Sigmoid colon (tissue), 6 donors: ENCODE measurements at regions not wholly inside any gene's neighbourhood (a gene's known extent, or its start where the extent isn't known, plus 50 kb on each side); places are given as distances from the start of the nearest gene placed in this dataset.

Experiments
- DNase-seq: peaks from one replicate; pipeline ENCODE4 v3.0.0-alpha.2; 2019
- H3K27ac ChIP-seq, 4 donors: fragments of 200-600 bp; sonication (generic); one replicate each; pipeline ENCODE4 v1.5.1; 2016 to 2019; ENCODE audit warnings: mild to moderate bottlenecking in 1 of 4
- H3K27me3 ChIP-seq, 3 donors: fragments of 200-600 bp; sonication (generic); one replicate each; pipeline ENCODE4 v1.5.1; 2019; ENCODE audit warnings: mild to moderate bottlenecking in 1 of 3
- H3K36me3 ChIP-seq, 4 donors: fragments of 200-600 bp; sonication (generic); one replicate each; pipeline ENCODE4 v1.5.1; 2016 to 2019
- H3K4me1 ChIP-seq, 4 donors: fragments of 200-600 bp; sonication (generic); one replicate each; pipeline ENCODE4 v1.5.1; 2017 to 2019
- H3K4me3 ChIP-seq, 4 donors: fragments of 200-600 bp; sonication (generic); one replicate each; pipeline ENCODE4 v1.5.1; 2017 to 2019; ENCODE audit warnings: mild to moderate bottlenecking in 2 of 4, moderate library complexity in 1 of 4
- H3K9me3 ChIP-seq, 4 donors: fragments of 200-600 bp in 3 of 4; sonication (generic) in 3 of 4; one replicate each; pipeline versions ENCODE4 v1.5.1 to v1.6.1; 2013 to 2019
- EP300 ChIP-seq, 4 donors: sonication (generic); formaldehyde crosslinking; IDR thresholded peaks; one replicate each; pipeline ENCODE4 v1.6.1; 2017; ENCODE audit warnings: antibody characterized with exemption in 4 of 4
- POLR2A ChIP-seq, 2 donors: fragments of 450-650 bp; IDR thresholded peaks; one replicate each; pipeline ENCODE4 v1.6.1; 2016; ENCODE audit warnings: antibody characterized with exemption in 2 of 2, mild to moderate bottlenecking in 2 of 2, moderate library complexity in 2 of 2
- POLR2AphosphoS5 ChIP-seq, 4 donors: sonication (generic); formaldehyde crosslinking; IDR thresholded peaks; one replicate each; pipeline ENCODE4 v1.6.1; 2017; ENCODE audit warnings: antibody characterized with exemption in 4 of 4
- WGBS, 2 donors: extraction: QIAGEN DNeasy Blood & Tissue Kit; methylation state at CpG; one replicate each; pipeline ENCODE4 v1.1.7; 2013; 5-methylcytosine and 5-hydroxymethylcytosine counted together
- intact Hi-C: fragments of 100-400 bp; cut with DNase I; formaldehyde crosslinking; loops from one replicate; pipeline ENCODE4 v1.15.1; 2023
- TF ChIP-seq, protein P1 (sequence below), 4 experiments: fragments of 450-650 bp in 3 of 4; fragments of 200-600 bp in 1 of 4; IDR thresholded peaks; one replicate each; pipeline ENCODE4 v1.5.1; 2016 to 2019; ENCODE audit warnings: antibody characterized with exemption in 4 of 4, mild to moderate bottlenecking in 3 of 4, moderate library complexity in 2 of 4
- donor health status: healthy with polysubstance abuse.
- donor health status: healthy.

- WGBS, 2 donors, result 67% methylated on average over 6 of the region's 6 CpGs
- Histone ChIP-seq H3K9me3 (peaks cover 0 to 2% (median 0%) of the 10 kb centered on the region in 4 donors), H3K4me1 (peaks cover 0 to 15% (median 2%) of the 10 kb centered on the region in 4 donors), H3K36me3 (no peaks in the 10 kb centered on the region), H3K27me3 (no peaks in the 10 kb centered on the region), H3K27ac (peak overlapping the region in 2 of 4 donors; percentile 1 to 11), H3K4me3 (no peak overlapping the region)
- TF ChIP-seq POLR2AphosphoS5 (IDR thresholded peaks at IDR 0.05) (peak in 1 of 4 donors; percentile 31), POLR2A (IDR thresholded peaks at IDR 0.05) (no peak), EP300 (IDR thresholded peaks at IDR 0.05) (no peak)
- intact Hi-C loops, result no loop called here
- DNase-seq, result no peak
Measured at GRCh38 chr2:107337209-107337898, 451.4 kb upstream of the ST6GAL2 start.

- 73 to 76% methylated on average over 3 of the region's 3 CpGs for WGBS, 2 donors
- DNase-seq, result no peak
- H3K36me3 ChIP-seq, result no peaks in the 10 kb centered on the region
- H3K4me1 ChIP-seq, result peaks cover 0 to 15% (median 2%) of the 10 kb centered on the region in 4 donors
- intact Hi-C loops, result no loop called here
- no peaks in the 10 kb centered on the region for H3K27me3 ChIP-seq
- peaks cover 0 to 4% (median 0%) of the 10 kb centered on the region in 4 donors for H3K9me3 ChIP-seq
- H3K27ac ChIP-seq, result peak overlapping the region in 1 of 4 donors; percentile 11
- TF ChIP-seq, protein P1, sequence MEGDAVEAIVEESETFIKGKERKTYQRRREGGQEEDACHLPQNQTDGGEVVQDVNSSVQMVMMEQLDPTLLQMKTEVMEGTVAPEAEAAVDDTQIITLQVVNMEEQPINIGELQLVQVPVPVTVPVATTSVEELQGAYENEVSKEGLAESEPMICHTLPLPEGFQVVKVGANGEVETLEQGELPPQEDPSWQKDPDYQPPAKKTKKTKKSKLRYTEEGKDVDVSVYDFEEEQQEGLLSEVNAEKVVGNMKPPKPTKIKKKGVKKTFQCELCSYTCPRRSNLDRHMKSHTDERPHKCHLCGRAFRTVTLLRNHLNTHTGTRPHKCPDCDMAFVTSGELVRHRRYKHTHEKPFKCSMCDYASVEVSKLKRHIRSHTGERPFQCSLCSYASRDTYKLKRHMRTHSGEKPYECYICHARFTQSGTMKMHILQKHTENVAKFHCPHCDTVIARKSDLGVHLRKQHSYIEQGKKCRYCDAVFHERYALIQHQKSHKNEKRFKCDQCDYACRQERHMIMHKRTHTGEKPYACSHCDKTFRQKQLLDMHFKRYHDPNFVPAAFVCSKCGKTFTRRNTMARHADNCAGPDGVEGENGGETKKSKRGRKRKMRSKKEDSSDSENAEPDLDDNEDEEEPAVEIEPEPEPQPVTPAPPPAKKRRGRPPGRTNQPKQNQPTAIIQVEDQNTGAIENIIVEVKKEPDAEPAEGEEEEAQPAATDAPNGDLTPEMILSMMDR (IDR thresholded peaks at IDR 0.05), result no peak
- no peak for TF ChIP-seq EP300 (IDR thresholded peaks at IDR 0.05)
- no peak for TF ChIP-seq POLR2A (IDR thresholded peaks at IDR 0.05)
- TF ChIP-seq POLR2AphosphoS5 (IDR thresholded peaks at IDR 0.05), result no peak
- no peak overlapping the region for H3K4me3 ChIP-seq
Measured at GRCh38 chr2:107338059-107338458, 452.1 kb upstream of the ST6GAL2 start.

GRCh38 chr2:107338571-107338970, 452.6 kb upstream of the ST6GAL2 start:
- H3K27me3 ChIP-seq, result no peaks in the 10 kb centered on the region
- H3K9me3 ChIP-seq, result peaks cover 0 to 4% (median 0%) of the 10 kb centered on the region in 4 donors
- peaks cover 0 to 15% (median 2%) of the 10 kb centered on the region in 4 donors for H3K4me1 ChIP-seq
- no peak overlapping the region for H3K4me3 ChIP-seq
- no peaks in the 10 kb centered on the region for H3K36me3 ChIP-seq
- TF ChIP-seq POLR2A (IDR thresholded peaks at IDR 0.05) (no peak), EP300 (IDR thresholded peaks at IDR 0.05) (no peak)
- DNase-seq, result no peak
- 78 to 82% methylated on average over 6 of the region's 6 CpGs for WGBS, 2 donors
- H3K27ac ChIP-seq, result no peak overlapping the region
- intact Hi-C loops, result no loop called here

GRCh38 chr2:107340955-107341354, 455.0 kb upstream of the ST6GAL2 start:
- H3K36me3 ChIP-seq, result no peaks in the 10 kb centered on the region
- intact Hi-C loops, result no loop called here
- WGBS, 2 donors, result 93 to 96% methylated on average over 2 of the region's 2 CpGs
- H3K27ac ChIP-seq, result no peak overlapping the region
- H3K4me3 ChIP-seq, result no peak overlapping the region
- no peak for DNase-seq
- no peaks in the 10 kb centered on the region for H3K27me3 ChIP-seq
- H3K4me1 ChIP-seq, result peaks cover 0 to 11% (median 2%) of the 10 kb centered on the region in 4 donors
- TF ChIP-seq POLR2AphosphoS5 (IDR thresholded peaks at IDR 0.05) (no peak), POLR2A (IDR thresholded peaks at IDR 0.05) (no peak), EP300 (IDR thresholded peaks at IDR 0.05) (no peak)
- TF ChIP-seq, protein P1 (IDR thresholded peaks at IDR 0.05), result no peak
- peaks cover 0 to 4% (median 0%) of the 10 kb centered on the region in 4 donors for H3K9me3 ChIP-seq

DNA sequence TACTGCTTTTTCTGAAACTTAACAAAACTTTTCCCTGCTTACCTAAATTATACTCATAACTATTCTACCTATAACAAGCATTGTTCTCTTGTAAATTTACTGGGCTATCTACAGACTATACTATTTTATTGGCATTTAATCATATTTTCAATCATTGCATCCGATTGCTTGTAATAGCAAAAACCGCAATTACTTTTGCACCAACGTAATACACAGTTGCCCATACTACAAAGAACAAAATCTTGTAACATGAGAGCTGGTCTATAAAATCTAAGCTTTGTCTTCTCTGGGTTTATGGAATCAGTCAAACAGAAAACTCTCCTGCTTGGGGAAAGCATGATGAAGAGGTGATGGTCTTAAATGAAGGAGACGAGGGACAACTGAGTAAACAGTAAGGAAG, 463.4 kb upstream of the ST6GAL2 start:
- no peak overlapping the region for H3K27ac ChIP-seq
- intact Hi-C loops, result no loop called here
- TF ChIP-seq, protein P1 (IDR thresholded peaks at IDR 0.05), result no peak
- no peak for TF ChIP-seq POLR2A (IDR thresholded peaks at IDR 0.05)
- no peak for TF ChIP-seq POLR2AphosphoS5 (IDR thresholded peaks at IDR 0.05)
- TF ChIP-seq EP300 (IDR thresholded peaks at IDR 0.05), result no peak
- WGBS, 2 donors, result 86 to 93% methylated on average over 4 of the region's 4 CpGs
- no peaks in the 10 kb centered on the region for H3K27me3 ChIP-seq
- H3K4me3 ChIP-seq, result no peak overlapping the region
- no peak for DNase-seq
- H3K4me1 ChIP-seq, result no peaks in the 10 kb centered on the region
- H3K36me3 ChIP-seq, result no peaks in the 10 kb centered on the region
- H3K9me3 ChIP-seq, result no peaks in the 10 kb centered on the region
